KBM-7 (cell line): ENCODE measurements at regions not wholly inside any gene's neighbourhood (a gene's known extent, or its start where the extent isn't known, plus 50 kb on each side); places are given as distances from the start of the nearest gene placed in this dataset.

Source experiments
- DNase-seq: peaks from one replicate; pipeline ENCODE4 v3.0.0-alpha.2; 2015
- in situ Hi-C: fragments of 300-500 bp; cut with MboI; formaldehyde crosslinking; loops from 2 replicates; pipeline ENCODE4 v1.14.3; 2020; ENCODE audit warnings: low sequenced_read_pairs, low pct_unique_long_range_greater_than_20kb, mixed read lengths

- no peak for DNase-seq
- in situ Hi-C loops, result no loop called here
Measured at GRCh38 chr5:125390326-125390725, 643.9 kb upstream of the ZNF608 start.

DNA sequence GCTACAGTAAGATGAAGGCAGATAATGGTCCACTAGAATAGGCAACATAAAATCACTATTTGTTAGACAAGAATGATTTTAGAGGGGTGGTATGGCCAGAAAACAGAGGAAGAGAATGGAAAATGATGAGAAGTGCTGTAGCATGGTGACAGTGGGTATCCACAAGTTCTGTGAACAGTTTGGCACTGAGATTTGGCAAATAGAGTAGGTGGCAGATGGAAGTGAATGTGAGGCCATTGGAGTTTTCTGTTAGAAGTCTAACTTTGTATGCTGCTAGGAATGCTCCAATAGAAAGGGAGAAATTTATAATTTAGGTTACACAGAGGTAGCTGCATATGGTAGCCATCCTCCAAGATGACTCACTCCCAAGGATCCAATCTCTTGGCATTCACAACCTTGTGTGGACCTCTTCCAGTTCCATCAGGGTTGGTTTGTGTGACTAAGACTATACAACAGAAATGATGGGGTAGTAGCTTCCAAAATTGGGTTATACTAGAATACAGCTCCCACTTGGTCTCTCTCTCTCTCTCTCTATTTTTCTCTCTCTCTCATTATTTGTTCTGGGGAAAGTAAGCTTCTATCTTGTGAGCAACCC lies 646.9 kb upstream of the ZNF608 start:
- in situ Hi-C loops, result no loop called here
- DNase-seq, result no peak

DNA sequence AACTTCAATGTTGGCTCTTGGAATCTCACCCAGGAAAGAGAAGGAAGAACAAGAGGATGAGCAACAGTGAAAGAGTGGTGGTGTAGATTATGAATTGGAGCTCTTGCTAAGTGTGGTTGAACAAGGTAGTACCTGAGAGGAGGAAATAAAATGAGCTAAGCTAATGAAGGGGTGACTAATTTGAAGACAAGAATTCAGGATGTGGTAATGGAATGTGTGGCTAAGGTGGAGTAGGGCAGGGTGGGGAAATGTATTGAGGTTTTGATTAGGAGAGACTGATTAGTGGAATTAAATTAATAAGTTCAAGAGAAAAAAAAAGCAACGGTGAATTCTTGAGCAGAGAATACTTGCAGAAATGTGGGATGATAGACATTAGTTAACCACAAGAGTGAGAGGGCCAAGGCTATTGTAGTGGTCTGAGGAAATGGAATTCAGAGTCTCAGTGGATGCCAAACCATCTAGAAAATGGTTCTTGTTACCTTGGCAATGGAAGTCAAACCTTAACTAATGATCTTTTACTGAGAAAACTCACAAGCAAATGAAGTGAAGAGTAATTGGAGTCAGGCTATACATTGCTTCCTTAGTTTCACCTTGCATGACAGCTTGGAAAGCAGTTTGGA lies 648.3 kb upstream of the ZNF608 start:
- DNase-seq, result no peak
- in situ Hi-C loops, result no loop called here

GRCh38 chr5:125396462-125396861 lies 650.0 kb upstream of the ZNF608 start:
- in situ Hi-C loops, result no loop called here

GRCh38 chr5:125398466-125398865 lies 652.0 kb upstream of the ZNF608 start:
- DNase-seq, result no peak
- in situ Hi-C loops, result no loop called here

More at GRCh38 chr5:125396462-125396861, 650.0 kb upstream of the ZNF608 start:
- no peak for DNase-seq

DNA sequence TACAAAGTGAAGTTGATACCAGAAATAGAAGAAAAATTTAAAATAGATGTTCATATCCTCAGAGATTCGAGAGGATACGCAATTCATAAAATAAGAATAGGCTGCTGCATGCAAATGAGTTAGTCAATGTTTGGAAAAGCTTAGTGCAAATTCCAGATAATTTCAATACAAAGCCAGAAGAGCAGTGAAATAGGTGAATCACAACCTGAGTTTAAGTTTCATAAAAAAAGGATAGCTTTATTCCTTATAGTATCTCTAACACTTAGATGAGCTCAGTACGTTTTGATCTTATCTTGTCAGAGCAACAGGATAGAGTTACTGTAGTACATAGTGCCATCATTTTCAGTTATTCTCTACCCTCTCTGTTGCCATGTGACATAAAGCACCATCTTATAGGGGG lies 653.4 kb upstream of the ZNF608 start:
- DNase-seq, result no peak
- in situ Hi-C loops, result no loop called here

- in situ Hi-C loops, result no loop called here
- DNase-seq, result no peak
Measured at GRCh38 chr5:125401724-125402622, 655.5 kb upstream of the ZNF608 start.

DNA sequence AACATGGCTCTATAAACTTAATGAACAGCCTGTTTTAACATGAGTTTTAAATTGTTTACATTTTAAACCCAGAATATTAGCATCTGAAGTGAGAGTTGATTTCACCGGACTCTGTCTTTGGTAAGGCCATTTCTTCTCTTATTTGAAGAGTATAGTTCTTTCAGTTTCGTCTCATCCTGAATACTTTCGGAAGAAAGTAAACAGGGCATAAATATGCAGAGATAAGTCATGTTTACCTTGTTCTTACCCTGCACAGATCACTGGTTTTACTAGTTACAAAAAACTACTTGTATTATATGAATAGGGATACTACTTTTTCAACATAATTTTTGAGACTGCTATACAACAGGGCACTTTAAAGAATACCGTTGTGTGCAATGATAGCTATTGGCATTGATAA lies 656.3 kb upstream of the ZNF608 start:
- DNase-seq, result no peak
- in situ Hi-C loops, result no loop called here

DNA sequence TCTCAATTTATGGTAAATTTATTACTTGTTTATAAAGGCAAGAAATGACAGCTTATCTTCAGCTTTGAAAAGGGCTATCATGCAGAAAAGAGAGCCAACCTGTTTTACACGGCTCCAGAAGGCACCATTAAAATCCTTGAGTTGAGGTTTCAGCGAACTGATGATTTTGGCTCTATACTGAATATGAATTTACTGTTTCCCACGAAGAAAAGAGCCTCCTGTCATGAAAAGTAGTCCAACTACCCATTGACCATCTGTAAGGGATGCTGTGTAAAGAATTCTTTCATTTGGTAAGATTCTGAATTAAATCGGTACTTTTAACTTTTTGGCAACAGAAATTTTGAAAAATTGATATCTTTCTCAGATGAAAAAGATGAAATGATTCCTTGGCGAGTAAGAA lies 657.6 kb upstream of the ZNF608 start:
- no peak for DNase-seq
- in situ Hi-C loops, result no loop called here

- in situ Hi-C loops, result no loop called here
- DNase-seq, result no peak
Measured at GRCh38 chr5:125408448-125409233, 662.2 kb upstream of the ZNF608 start.

DNA sequence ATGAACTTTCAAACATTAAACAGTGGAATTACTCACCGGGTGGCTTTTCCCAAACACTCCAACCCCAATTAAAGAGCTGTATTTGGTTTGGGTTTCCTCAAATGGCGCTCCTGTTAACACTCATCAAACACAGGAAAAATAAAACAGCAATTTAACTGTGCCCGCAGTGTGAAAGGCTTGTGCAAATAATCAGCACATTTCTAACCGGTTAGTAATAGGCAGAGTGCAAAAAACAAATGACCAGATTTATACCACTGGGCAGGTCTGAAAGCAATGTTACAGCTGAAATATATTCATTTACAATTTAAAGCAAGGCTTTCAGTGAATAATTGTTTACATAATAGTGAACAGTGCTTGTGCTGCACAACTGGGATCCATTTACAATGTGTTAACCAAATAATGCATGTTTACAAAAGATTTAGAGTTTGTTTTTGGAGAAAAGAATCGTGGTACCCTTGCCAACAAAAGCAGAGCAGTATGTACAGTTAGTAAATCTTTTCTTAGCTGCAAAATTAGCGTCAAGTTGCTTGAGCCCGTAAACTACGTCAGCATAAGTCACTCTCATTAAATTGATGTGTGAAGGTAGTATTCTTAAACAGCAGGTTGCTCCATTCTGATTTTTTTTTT lies 662.9 kb upstream of the ZNF608 start:
- DNase-seq, result no peak
- in situ Hi-C loops, result no loop called here

- DNase-seq, result no peak
- in situ Hi-C loops, result no loop called here
Measured at GRCh38 chr5:125409861-125410536, 663.6 kb upstream of the ZNF608 start.

DNA sequence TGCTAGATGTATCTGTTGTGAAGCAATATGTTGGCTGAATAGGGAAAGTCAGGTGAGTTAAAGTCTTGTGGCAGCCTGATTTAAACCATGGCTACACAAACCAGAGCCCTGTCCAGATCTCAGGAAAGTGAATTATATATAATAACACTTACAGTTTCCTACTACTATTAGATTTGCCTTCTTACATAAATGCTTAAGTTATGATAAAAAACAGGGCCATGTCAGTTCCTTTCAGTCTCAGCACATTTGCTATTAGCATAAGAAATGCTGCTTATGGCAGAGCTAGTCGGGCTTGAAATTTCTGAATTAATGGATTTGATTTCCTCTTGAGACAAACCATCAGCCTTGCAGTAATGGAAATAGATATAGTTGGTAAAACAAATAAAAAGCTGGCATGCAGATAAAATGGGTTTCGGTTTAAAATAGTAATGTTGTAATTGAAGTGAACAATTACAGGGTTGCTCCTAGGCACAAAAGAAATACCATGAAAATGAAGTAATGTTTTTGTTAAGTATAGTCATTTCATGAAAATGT lies 664.2 kb upstream of the ZNF608 start:
- in situ Hi-C loops, result no loop called here
- DNase-seq, result no peak

- no peak for DNase-seq
- in situ Hi-C loops, result no loop called here
Measured at GRCh38 chr5:125411071-125411743, 664.8 kb upstream of the ZNF608 start.

GRCh38 chr5:125411744-125412560 lies 665.5 kb upstream of the ZNF608 start:
- in situ Hi-C loops, result no loop called here
- DNase-seq, result no peak

GRCh38 chr5:125412561-125413495 lies 666.4 kb upstream of the ZNF608 start:
- in situ Hi-C loops, result no loop called here
- peak; percentile 21 for DNase-seq
